CD4-positive, alpha-beta T cell treated with Interleukin-4 for 4 hours (primary cell): ENCODE measurements at regions not wholly inside any gene's neighbourhood (a gene's known extent, or its start where the extent isn't known, plus 50 kb on each side); places are given as distances from the start of the nearest gene placed in this dataset.

Source experiments
- DNase-seq: peaks from one replicate; pipeline ENCODE4 v3.0.0-alpha.2; 2020

GRCh38 chr2:71832388-71832787 is 315.3 kb downstream of the CYP26B1 start:
- DNase-seq = no peak

GRCh38 chr2:71831193-71831577 is 316.5 kb downstream of the CYP26B1 start:
- no peak for DNase-seq

GRCh38 chr2:71830497-71831192 is 317.0 kb downstream of the CYP26B1 start:
- no peak for DNase-seq

- no peak for DNase-seq
These were observed 318.7 kb downstream of the CYP26B1 start for GRCh38 chr2:71829008-71829407.

- DNase-seq = no peak
These were observed 319.7 kb downstream of the CYP26B1 start for GRCh38 chr2:71827973-71828372.

- no peak for DNase-seq
These were observed 320.1 kb downstream of the CYP26B1 start for GRCh38 chr2:71827524-71827901.

- DNase-seq = no peak
These were observed 320.7 kb downstream of the CYP26B1 start for GRCh38 chr2:71826826-71827523.

GRCh38 chr2:71826299-71826698 is 321.4 kb downstream of the CYP26B1 start:
- DNase-seq = no peak

GRCh38 chr2:71824436-71824835 is 323.2 kb downstream of the CYP26B1 start:
- DNase-seq = no peak

GRCh38 chr2:71823526-71823925 is 324.1 kb downstream of the CYP26B1 start:
- DNase-seq = no peak

- no peak for DNase-seq
These were observed 325.2 kb downstream of the CYP26B1 start for GRCh38 chr2:71822463-71822862.

- no peak for DNase-seq
These were observed 325.8 kb downstream of the CYP26B1 start for GRCh38 chr2:71821856-71822255.

GRCh38 chr2:71816815-71817214 is 330.8 kb downstream of the CYP26B1 start:
- DNase-seq = no peak

GRCh38 chr2:71815701-71816474 is 331.8 kb downstream of the CYP26B1 start:
- DNase-seq = no peak

GRCh38 chr2:71814885-71815284 is 332.8 kb downstream of the CYP26B1 start:
- DNase-seq = no peak

- DNase-seq = no peak
These were observed 333.7 kb downstream of the CYP26B1 start for GRCh38 chr2:71813807-71814470.

- DNase-seq = no peak
These were observed 334.3 kb downstream of the CYP26B1 start for GRCh38 chr2:71813315-71813714.

- DNase-seq = no peak
These were observed 334.9 kb downstream of the CYP26B1 start for GRCh38 chr2:71812736-71813135.

- DNase-seq = no peak
These were observed 335.9 kb downstream of the CYP26B1 start for GRCh38 chr2:71811726-71812125.

GRCh38 chr2:71811157-71811556 is 336.5 kb downstream of the CYP26B1 start:
- DNase-seq = no peak

- DNase-seq = no peak
These were observed 339.8 kb downstream of the CYP26B1 start for GRCh38 chr2:71807581-71808451.

GRCh38 chr2:71806432-71806831 is 341.2 kb downstream of the CYP26B1 start:
- DNase-seq = no peak
